Gastrocnemius medialis (tissue), 4 donors: ENCODE measurements at regions not wholly inside any gene's neighbourhood (a gene's known extent, or its start where the extent isn't known, plus 50 kb on each side); places are given as distances from the start of the nearest gene placed in this dataset.

Experiments
- ATAC-seq, 2 donors: fragments of 150-250 bp; one replicate each; pipeline ENCODE4 v1.9.1; 2016
- DNase-seq, 2 donors: peaks; one replicate each; pipeline ENCODE4 v3.0.0-alpha.2; 2019
- H3K27ac ChIP-seq, 4 donors: fragments of 200-600 bp; sonication (generic); 1 replicate in 1 of 4; 2 replicates in 3 of 4; pipeline ENCODE4 v1.5.1; 2016 to 2018; ENCODE audit warnings: mild to moderate bottlenecking in 2 of 4, moderate library complexity in 1 of 4
- H3K27me3 ChIP-seq, 3 donors: fragments of 200-600 bp; sonication (generic) in 2 of 3; 1 replicate in 1 of 3; 2 replicates in 2 of 3; pipeline versions ENCODE4 v1.5.1 to v1.6.0; 2016 to 2019; ENCODE audit warnings: mild to moderate bottlenecking in 1 of 3, moderate library complexity in 1 of 3
- H3K36me3 ChIP-seq, 2 donors: fragments of 200-600 bp; sonication (generic) in 1 of 2; one replicate each; pipeline ENCODE4 v1.5.1; 2017 to 2018
- H3K4me1 ChIP-seq, 2 donors: fragments of 200-600 bp; sonication (generic) in 1 of 2; one replicate each; pipeline ENCODE4 v1.5.1; 2016 to 2017; ENCODE audit warnings: mild to moderate bottlenecking in 2 of 2
- H3K4me3 ChIP-seq, 4 donors: fragments of 200-600 bp; sonication (generic) in 3 of 4; 1 replicate in 1 of 4; 2 replicates in 3 of 4; pipeline ENCODE4 v1.5.1; 2016 to 2019; ENCODE audit warnings: mild to moderate bottlenecking in 2 of 4
- H3K9me3 ChIP-seq, 3 donors: fragments of 200-600 bp; sonication (generic) in 2 of 3; 1 replicate in 1 of 3; 2 replicates in 2 of 3; pipeline ENCODE4 v1.5.1; 2016 to 2019
- CTCF ChIP-seq, 5 experiments: fragments of 450-650 bp in 3 of 5; fragments of 200-600 bp in 2 of 5; sonication (generic) in 2 of 5; IDR thresholded peaks in 4 of 5; conservative IDR thresholded peaks in 1 of 5; 1 replicate in 4 of 5; 2 replicates in 1 of 5; pipeline ENCODE4 v1.5.1; 2016 to 2019; ENCODE audit warnings: antibody characterized with exemption in 5 of 5, mild to moderate bottlenecking in 3 of 5, moderate library complexity in 3 of 5
- POLR2A ChIP-seq, 2 donors: fragments of 450-650 bp; IDR thresholded peaks; one replicate each; pipeline ENCODE4 v1.6.1; 2017; ENCODE audit warnings: antibody characterized with exemption in 2 of 2, mild to moderate bottlenecking in 2 of 2, moderate library complexity in 2 of 2
- in situ Hi-C, 4 donors: fragments of 200-750 bp; cut with MboI; loops; one replicate each; pipeline versions ENCODE4 v1.15.0 to v1.8.0; 2017; ENCODE audit warnings: low sequenced_read_pairs in 4 of 4
- intact Hi-C: fragments of 100-400 bp; cut with DNase I; formaldehyde crosslinking; loops from one replicate; pipeline ENCODE4 v1.15.1; 2023; ENCODE audit warnings: low total_unique reads

GRCh38 chr6:133046576-133046975 lies 194.6 kb upstream of the EYA4 start:
- no peak overlapping the region for H3K27ac ChIP-seq
- no peaks in the 10 kb centered on the region for H3K9me3 ChIP-seq
- in situ Hi-C loops = no loop called here
- intact Hi-C loops = no loop called here
- DNase-seq (no peak), ATAC-seq (no peak)
- TF ChIP-seq POLR2A (IDR thresholded peaks at IDR 0.05) (no peak), CTCF (IDR thresholded peaks at IDR 0.05 in 4 of 5, conservative IDR thresholded peaks at IDR 0.05 in 1 of 5) (no peak)
- no peaks in the 10 kb centered on the region for H3K36me3 ChIP-seq
- H3K4me1 ChIP-seq = peaks cover 0 to 9% of the 10 kb centered on the region in 2 donors
- H3K27me3 ChIP-seq = no peaks in the 10 kb centered on the region
- no peak overlapping the region for H3K4me3 ChIP-seq

GRCh38 chr6:133047065-133047665 lies 194.0 kb upstream of the EYA4 start:
- TF ChIP-seq CTCF (IDR thresholded peaks at IDR 0.05 in 4 of 5, conservative IDR thresholded peaks at IDR 0.05 in 1 of 5) (no peak), POLR2A (IDR thresholded peaks at IDR 0.05) (no peak)
- Histone ChIP-seq H3K4me1 (peaks cover 0 to 9% of the 10 kb centered on the region in 2 donors), H3K27me3 (no peaks in the 10 kb centered on the region), H3K27ac (peak overlapping the region in 3 of 4 donors; percentile 8 to 38 (median 25)), H3K4me3 (no peak overlapping the region), H3K9me3 (no peaks in the 10 kb centered on the region), H3K36me3 (no peaks in the 10 kb centered on the region)
- ATAC-seq = peak; percentile 52 to 60
- no peak for DNase-seq
- in situ Hi-C loops = no loop called here
- intact Hi-C loops = no loop called here

GRCh38 chr6:133047706-133048105 lies 193.5 kb upstream of the EYA4 start:
- Histone ChIP-seq H3K27ac (peak overlapping the region in 3 of 4 donors; percentile 8 to 38 (median 25)), H3K4me3 (no peak overlapping the region), H3K36me3 (no peaks in the 10 kb centered on the region), H3K4me1 (peaks cover 0 to 9% of the 10 kb centered on the region in 2 donors), H3K9me3 (no peaks in the 10 kb centered on the region), H3K27me3 (no peaks in the 10 kb centered on the region)
- in situ Hi-C loops (no loop called here), intact Hi-C loops (no loop called here)
- DNase-seq = no peak
- no peak for ATAC-seq
- TF ChIP-seq CTCF (IDR thresholded peaks at IDR 0.05 in 4 of 5, conservative IDR thresholded peaks at IDR 0.05 in 1 of 5) = no peak

GRCh38 chr6:133051240-133051639 lies 189.9 kb upstream of the EYA4 start:
- Histone ChIP-seq H3K4me1 (peaks cover 11 to 23% of the 10 kb centered on the region in 2 donors), H3K36me3 (no peaks in the 10 kb centered on the region), H3K27me3 (no peaks in the 10 kb centered on the region), H3K27ac (no peak overlapping the region), H3K9me3 (no peaks in the 10 kb centered on the region), H3K4me3 (no peak overlapping the region)
- no peak for TF ChIP-seq POLR2A (IDR thresholded peaks at IDR 0.05)
- TF ChIP-seq CTCF (IDR thresholded peaks at IDR 0.05 in 4 of 5, conservative IDR thresholded peaks at IDR 0.05 in 1 of 5) = no peak
- intact Hi-C loops = no loop called here
- DNase-seq (no peak), ATAC-seq (no peak)
- in situ Hi-C loops = no loop called here

GRCh38 chr6:133052465-133052864 lies 188.7 kb upstream of the EYA4 start:
- Histone ChIP-seq H3K27me3 (no peaks in the 10 kb centered on the region), H3K4me1 (peaks cover 11 to 16% of the 10 kb centered on the region in 2 donors), H3K9me3 (no peaks in the 10 kb centered on the region), H3K27ac (no peak overlapping the region), H3K4me3 (no peak overlapping the region), H3K36me3 (no peaks in the 10 kb centered on the region)
- in situ Hi-C loops = no loop called here
- DNase-seq (no peak), ATAC-seq (no peak)
- intact Hi-C loops = no loop called here
- TF ChIP-seq POLR2A (IDR thresholded peaks at IDR 0.05) (no peak), CTCF (IDR thresholded peaks at IDR 0.05 in 4 of 5, conservative IDR thresholded peaks at IDR 0.05 in 1 of 5) (no peak)
